ENCODE measurements at regions not wholly inside any gene's neighbourhood (a gene's known extent, or its start where the extent isn't known, plus 50 kb on each side); places are given as distances from the start of the nearest gene placed in this dataset.

DNA sequence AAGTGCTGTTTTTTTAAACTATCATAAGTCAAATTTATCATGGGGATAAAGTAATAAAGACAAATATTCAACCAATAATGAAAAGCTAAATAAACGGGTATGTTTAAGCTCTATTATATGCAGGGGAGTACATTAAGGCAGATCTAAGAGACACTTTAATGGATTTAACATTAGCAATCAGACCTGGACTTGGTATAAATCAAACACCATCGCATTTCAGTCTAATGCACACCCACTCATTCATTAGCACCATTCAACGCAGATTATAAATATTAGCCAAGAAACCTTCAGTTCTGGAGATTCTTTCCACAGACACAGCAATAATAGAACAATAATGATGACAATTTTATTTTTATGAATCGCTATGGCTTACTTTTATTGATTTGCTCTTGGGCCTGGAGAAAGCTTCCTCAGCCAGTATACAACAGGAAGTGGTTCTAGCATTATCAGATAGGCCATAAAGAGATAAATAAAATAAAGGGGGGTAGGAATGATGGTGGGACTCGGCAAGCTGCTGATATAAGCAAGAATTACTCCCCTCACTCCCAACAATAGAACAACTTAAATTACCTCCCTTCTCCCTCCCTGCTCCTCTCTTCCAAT, 172.2 kb downstream of the PSAT1 start:
- H3K36me3 ChIP-seq = no peaks in the 10 kb centered on the region
- no peak for DNase-seq (ENCODE audit: low spot score in 2 of 2)
- H3K27ac ChIP-seq = no peak overlapping the region
- H3K4me1 ChIP-seq = no peaks in the 10 kb centered on the region
- TF ChIP-seq POLR2A (IDR thresholded peaks at IDR 0.05) (no peak), POLR2AphosphoS5 (IDR thresholded peaks at IDR 0.05) (no peak)
- H3K4me3 ChIP-seq = no peak overlapping the region
- intact Hi-C loops (cut with DNase I; ENCODE audit: low total_unique reads) = loop anchor here (5.0 kb wide), 1 partner anchor 962 kb away; no protein-coding TSS in a partner anchor
- no peaks in the 10 kb centered on the region for H3K9me3 ChIP-seq
- no peaks in the 10 kb centered on the region for H3K27me3 ChIP-seq

DNA sequence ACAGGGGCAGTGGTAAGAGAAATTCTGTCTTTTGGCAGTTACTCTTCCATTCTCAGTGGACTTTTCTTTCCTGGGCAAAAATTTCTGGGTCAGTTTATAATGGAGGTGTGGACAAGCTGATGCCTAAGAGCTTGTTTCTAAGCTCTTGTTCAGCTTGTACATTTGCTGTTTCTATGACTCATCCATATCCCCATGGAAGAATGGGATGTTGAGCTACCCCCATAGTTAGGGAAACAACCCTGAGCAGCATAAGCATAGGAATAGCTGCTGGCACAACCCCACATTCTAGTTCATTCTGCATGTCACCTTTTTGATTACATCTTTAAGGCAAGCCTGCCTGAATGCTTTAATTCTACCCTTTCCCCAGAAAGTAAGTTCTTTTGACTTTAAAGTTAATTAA, 173.3 kb downstream of the PSAT1 start:
- no peaks in the 10 kb centered on the region for H3K4me1 ChIP-seq
- no peak for DNase-seq (ENCODE audit: low spot score in 2 of 2)
- H3K9me3 ChIP-seq = no peaks in the 10 kb centered on the region
- intact Hi-C loops (cut with DNase I; ENCODE audit: low total_unique reads) = no loop called here
- H3K27ac ChIP-seq = no peak overlapping the region
- no peaks in the 10 kb centered on the region for H3K27me3 ChIP-seq
- no peak for TF ChIP-seq POLR2A (IDR thresholded peaks at IDR 0.05)
- TF ChIP-seq POLR2AphosphoS5 (IDR thresholded peaks at IDR 0.05) = no peak
- TF ChIP-seq, protein P1, sequence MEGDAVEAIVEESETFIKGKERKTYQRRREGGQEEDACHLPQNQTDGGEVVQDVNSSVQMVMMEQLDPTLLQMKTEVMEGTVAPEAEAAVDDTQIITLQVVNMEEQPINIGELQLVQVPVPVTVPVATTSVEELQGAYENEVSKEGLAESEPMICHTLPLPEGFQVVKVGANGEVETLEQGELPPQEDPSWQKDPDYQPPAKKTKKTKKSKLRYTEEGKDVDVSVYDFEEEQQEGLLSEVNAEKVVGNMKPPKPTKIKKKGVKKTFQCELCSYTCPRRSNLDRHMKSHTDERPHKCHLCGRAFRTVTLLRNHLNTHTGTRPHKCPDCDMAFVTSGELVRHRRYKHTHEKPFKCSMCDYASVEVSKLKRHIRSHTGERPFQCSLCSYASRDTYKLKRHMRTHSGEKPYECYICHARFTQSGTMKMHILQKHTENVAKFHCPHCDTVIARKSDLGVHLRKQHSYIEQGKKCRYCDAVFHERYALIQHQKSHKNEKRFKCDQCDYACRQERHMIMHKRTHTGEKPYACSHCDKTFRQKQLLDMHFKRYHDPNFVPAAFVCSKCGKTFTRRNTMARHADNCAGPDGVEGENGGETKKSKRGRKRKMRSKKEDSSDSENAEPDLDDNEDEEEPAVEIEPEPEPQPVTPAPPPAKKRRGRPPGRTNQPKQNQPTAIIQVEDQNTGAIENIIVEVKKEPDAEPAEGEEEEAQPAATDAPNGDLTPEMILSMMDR (IDR thresholded peaks at IDR 0.05) = no peak
- H3K4me3 ChIP-seq = no peak overlapping the region
- no peaks in the 10 kb centered on the region for H3K36me3 ChIP-seq

DNA sequence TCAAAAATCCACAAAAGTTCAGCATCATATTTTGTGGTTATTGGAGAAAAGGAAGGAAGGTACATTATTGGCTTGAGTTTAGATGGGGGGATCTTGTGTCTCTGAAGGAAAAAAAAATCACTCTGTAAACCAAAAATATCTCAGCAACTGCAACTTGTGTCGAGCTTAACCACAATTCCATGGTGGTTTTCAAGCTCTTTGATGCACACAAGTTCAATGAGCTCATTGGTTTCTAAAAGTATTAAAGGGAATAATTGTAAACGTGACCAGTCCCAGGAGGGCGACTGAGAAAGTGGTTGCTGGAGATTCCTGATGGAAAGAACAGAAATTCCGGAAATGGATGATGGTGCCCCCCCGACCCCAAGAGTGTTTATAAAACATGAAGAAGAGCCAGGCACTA, 173.8 kb downstream of the PSAT1 start:
- Histone ChIP-seq H3K27me3 (no peaks in the 10 kb centered on the region), H3K36me3 (no peaks in the 10 kb centered on the region), H3K9me3 (no peaks in the 10 kb centered on the region), H3K4me3 (no peak overlapping the region), H3K27ac (no peak overlapping the region), H3K4me1 (no peaks in the 10 kb centered on the region)
- TF ChIP-seq, protein P1 (IDR thresholded peaks at IDR 0.05) = no peak
- TF ChIP-seq POLR2AphosphoS5 (IDR thresholded peaks at IDR 0.05) (no peak), POLR2A (IDR thresholded peaks at IDR 0.05) (no peak)
- intact Hi-C loops (cut with DNase I; ENCODE audit: low total_unique reads) = no loop called here
- DNase-seq (ENCODE audit: low spot score in 2 of 2) = no peak

DNA sequence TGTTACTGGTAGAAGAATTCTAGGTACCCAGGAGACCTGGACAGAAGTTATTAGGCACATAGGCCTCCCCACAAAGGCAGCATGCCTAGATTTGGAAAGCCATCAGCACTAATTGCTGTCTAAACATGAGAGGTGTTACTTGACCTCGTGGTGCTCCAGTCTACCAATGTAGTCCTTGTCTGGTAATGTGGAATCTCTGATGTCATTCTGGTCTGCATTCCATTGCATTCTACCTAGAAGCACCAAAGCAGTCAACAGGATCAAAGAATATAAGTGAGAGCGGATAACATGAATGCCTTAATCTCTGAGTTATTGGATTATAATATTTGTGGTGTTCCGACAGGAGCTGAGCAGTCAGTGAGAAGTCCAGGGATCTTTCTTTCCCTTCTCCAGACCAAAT, 175.2 kb downstream of the PSAT1 start:
- H3K4me3 ChIP-seq = no peak overlapping the region
- no peaks in the 10 kb centered on the region for H3K27me3 ChIP-seq
- H3K36me3 ChIP-seq = no peaks in the 10 kb centered on the region
- H3K9me3 ChIP-seq = no peaks in the 10 kb centered on the region
- intact Hi-C loops (cut with DNase I; ENCODE audit: low total_unique reads) = no loop called here
- TF ChIP-seq POLR2A (IDR thresholded peaks at IDR 0.05) = no peak
- TF ChIP-seq POLR2AphosphoS5 (IDR thresholded peaks at IDR 0.05) = no peak
- TF ChIP-seq, protein P1 (IDR thresholded peaks at IDR 0.05) = no peak
- H3K4me1 ChIP-seq = no peaks in the 10 kb centered on the region
- no peak overlapping the region for H3K27ac ChIP-seq
- DNase-seq (ENCODE audit: low spot score in 2 of 2) = no peak

DNA sequence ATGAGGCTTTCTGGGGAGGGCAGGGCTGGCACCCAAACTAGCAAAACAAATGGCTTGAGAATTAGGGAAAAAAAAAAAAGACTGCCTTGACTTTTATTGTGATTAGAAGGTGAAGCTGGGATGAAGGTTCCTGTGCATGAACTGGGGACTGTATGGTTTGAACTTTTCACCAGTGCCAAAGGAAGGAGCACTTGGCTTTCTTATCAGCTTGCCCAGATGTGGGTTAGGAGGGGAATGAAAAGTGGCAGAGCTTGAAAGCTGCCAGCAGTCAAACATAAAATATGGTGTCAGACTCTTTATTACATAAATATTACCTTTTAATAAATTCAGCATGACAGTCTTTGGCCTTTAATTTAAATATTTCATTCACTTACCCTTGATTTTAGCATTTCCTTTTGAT, 182.5 kb downstream of the PSAT1 start:
- Histone ChIP-seq H3K4me3 (no peak overlapping the region), H3K36me3 (no peaks in the 10 kb centered on the region), H3K9me3 (peaks cover 0 to 10% of the 10 kb centered on the region in 2 donors), H3K4me1 (no peaks in the 10 kb centered on the region), H3K27me3 (no peaks in the 10 kb centered on the region), H3K27ac (no peak overlapping the region)
- DNase-seq (ENCODE audit: low spot score in 2 of 2) = no peak
- intact Hi-C loops (cut with DNase I; ENCODE audit: low total_unique reads) = no loop called here
- TF ChIP-seq, protein P1 (IDR thresholded peaks at IDR 0.05) = no peak
- no peak for TF ChIP-seq POLR2A (IDR thresholded peaks at IDR 0.05)
- TF ChIP-seq POLR2AphosphoS5 (IDR thresholded peaks at IDR 0.05) = no peak

Measured in breast epithelium (tissue), 4 donors.